ENCODE measurements at regions not wholly inside any gene's neighbourhood (a gene's known extent, or its start where the extent isn't known, plus 50 kb on each side); places are given as distances from the start of the nearest gene placed in this dataset.

DNA sequence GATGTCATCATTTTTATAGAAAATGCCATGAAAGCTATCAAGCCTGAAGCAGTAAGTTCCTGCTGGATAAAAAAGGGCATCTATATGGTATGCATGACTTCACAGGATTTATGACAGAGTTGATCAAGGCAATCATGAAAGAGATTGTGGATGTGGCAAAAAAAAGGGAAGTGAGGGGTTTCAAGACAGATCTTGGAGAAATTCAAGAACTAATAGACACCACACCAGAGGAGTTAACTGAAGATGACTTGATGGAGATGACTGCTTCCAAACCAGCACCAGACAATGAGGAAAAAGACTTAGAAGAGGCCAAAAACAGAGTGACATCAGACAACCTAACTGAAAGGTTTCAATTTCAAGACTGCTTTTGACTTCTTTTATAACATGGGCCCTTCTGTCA, 691.1 kb upstream of the SLC10A2 start:
- intact Hi-C loops (cut with DNase I): no loop called here
- TF ChIP-seq, protein P1, sequence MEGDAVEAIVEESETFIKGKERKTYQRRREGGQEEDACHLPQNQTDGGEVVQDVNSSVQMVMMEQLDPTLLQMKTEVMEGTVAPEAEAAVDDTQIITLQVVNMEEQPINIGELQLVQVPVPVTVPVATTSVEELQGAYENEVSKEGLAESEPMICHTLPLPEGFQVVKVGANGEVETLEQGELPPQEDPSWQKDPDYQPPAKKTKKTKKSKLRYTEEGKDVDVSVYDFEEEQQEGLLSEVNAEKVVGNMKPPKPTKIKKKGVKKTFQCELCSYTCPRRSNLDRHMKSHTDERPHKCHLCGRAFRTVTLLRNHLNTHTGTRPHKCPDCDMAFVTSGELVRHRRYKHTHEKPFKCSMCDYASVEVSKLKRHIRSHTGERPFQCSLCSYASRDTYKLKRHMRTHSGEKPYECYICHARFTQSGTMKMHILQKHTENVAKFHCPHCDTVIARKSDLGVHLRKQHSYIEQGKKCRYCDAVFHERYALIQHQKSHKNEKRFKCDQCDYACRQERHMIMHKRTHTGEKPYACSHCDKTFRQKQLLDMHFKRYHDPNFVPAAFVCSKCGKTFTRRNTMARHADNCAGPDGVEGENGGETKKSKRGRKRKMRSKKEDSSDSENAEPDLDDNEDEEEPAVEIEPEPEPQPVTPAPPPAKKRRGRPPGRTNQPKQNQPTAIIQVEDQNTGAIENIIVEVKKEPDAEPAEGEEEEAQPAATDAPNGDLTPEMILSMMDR (IDR thresholded peaks at IDR 0.05): no peak
- H3K36me3 ChIP-seq: no peaks in the 10 kb centered on the region

DNA sequence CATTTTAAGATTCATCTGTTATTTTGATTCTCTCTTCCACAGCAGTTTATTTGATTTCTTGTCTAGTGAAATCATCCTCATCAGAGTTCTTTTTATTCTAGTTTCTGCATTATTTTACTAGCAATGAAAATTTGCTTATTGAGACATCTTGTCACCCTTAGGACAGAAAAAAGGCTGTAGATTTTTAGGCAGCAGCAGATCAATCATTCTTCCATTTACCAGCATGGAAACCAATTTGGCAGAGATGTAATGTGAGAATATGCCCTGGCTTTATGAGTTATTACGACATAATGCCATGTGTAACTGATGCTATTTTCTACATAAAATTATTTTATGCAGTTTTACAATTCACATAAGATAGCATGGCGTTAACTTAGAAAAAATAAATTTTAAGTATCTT, 688.6 kb upstream of the SLC10A2 start:
- Histone ChIP-seq H3K36me3 (no peaks in the 10 kb centered on the region), H3K4me1 (no peaks in the 10 kb centered on the region), H3K27ac (no peak overlapping the region), H3K9me3 (no peaks in the 10 kb centered on the region), H3K27me3 (ENCODE audit: low read depth) (no peaks in the 10 kb centered on the region), H3K4me3 (no peak overlapping the region)
- intact Hi-C loops (cut with DNase I): no loop called here
- TF ChIP-seq, protein P1 (IDR thresholded peaks at IDR 0.05): no peak
- no peak for ATAC-seq
- DNase-seq: no peak

More for the DNA sequence above, 691.1 kb upstream of the SLC10A2 start:
- Histone ChIP-seq H3K4me1 (no peaks in the 10 kb centered on the region), H3K4me3 (no peak overlapping the region), H3K9me3 (no peaks in the 10 kb centered on the region), H3K27ac (no peak overlapping the region), H3K27me3 (ENCODE audit: low read depth) (no peaks in the 10 kb centered on the region)
- ATAC-seq: no peak
- no peak for DNase-seq

DNA sequence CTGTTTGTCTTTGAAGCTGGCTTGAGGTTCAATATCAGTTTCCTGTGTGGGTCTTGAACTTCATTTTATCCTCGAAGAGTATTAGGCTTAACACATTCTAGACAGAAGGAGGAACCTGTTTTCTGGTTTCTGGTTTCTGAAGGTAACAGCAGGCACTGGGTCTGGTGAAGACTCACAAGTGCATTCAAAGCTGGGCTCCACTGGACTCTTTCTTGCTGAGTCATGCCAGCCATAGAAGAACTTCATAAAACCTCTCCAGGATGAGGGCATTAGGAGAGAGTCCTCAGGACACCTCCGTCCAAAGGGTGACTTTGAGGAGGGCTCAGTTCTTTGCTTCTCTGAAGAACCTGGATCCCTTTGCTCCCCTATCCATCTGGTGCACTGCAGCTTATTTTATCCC, 668.6 kb upstream of the SLC10A2 start:
- H3K36me3 ChIP-seq: no peaks in the 10 kb centered on the region
- no peaks in the 10 kb centered on the region for H3K27me3 ChIP-seq (ENCODE audit: low read depth)
- no peaks in the 10 kb centered on the region for H3K4me1 ChIP-seq
- TF ChIP-seq, protein P1 (IDR thresholded peaks at IDR 0.05): no peak
- intact Hi-C loops (cut with DNase I): no loop called here
- ATAC-seq (no peak), DNase-seq (no peak)
- H3K9me3 ChIP-seq: no peaks in the 10 kb centered on the region
- no peak overlapping the region for H3K27ac ChIP-seq
- no peak overlapping the region for H3K4me3 ChIP-seq

DNA sequence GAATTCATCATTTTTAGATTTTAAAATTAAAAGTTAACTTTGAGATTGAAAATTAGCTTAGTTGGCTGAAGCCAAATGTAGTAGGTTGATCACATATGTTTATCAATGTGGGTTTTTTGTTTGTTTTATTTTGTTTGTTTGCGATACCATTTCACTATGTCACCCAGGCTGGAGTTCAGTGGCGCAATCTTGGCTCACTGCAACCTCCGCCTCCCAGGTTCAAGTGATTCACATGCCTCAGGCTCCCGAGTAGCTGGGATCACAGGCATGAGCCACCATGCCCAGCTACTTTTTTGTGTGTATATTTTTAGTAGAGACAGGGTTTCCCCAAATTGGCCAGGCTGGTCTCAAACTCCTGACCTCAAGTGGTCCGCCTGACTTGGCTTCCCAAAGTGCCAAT, 665.7 kb upstream of the SLC10A2 start:
- intact Hi-C loops (cut with DNase I): no loop called here

DNA sequence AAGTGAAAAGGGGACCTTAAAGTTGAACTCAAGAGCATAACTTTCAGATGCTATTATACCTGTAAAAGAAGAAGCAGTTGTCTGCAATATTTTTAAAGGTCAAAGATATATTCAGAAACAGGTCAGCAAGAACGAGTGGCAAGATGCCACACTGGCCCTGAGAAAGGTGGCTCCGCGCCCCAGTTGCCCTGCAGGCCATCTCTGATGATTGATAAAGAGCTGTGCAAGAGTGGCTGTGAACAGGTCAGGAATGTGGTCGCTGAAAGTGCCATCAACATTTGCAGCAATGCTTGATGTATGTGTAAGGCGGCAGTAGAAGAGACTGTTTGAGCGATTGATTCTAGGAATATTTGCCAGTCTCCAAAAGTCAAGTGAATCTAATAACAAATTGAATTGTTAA, 664.2 kb upstream of the SLC10A2 start:
- H3K9me3 ChIP-seq: no peaks in the 10 kb centered on the region
- intact Hi-C loops (cut with DNase I): no loop called here
- no peak for ATAC-seq
- H3K36me3 ChIP-seq: no peaks in the 10 kb centered on the region
- no peaks in the 10 kb centered on the region for H3K4me1 ChIP-seq
- TF ChIP-seq, protein P1 (IDR thresholded peaks at IDR 0.05): no peak
- no peak for DNase-seq
- H3K27ac ChIP-seq: no peak overlapping the region
- no peaks in the 10 kb centered on the region for H3K27me3 ChIP-seq (ENCODE audit: low read depth)
- H3K4me3 ChIP-seq: no peak overlapping the region

More for the DNA sequence above, 665.7 kb upstream of the SLC10A2 start:
- H3K4me1 ChIP-seq: no peaks in the 10 kb centered on the region
- H3K4me3 ChIP-seq: no peak overlapping the region
- TF ChIP-seq, protein P1 (IDR thresholded peaks at IDR 0.05): no peak
- no peak overlapping the region for H3K27ac ChIP-seq
- no peaks in the 10 kb centered on the region for H3K9me3 ChIP-seq
- H3K27me3 ChIP-seq (ENCODE audit: low read depth): no peaks in the 10 kb centered on the region
- H3K36me3 ChIP-seq: no peaks in the 10 kb centered on the region
- no peak for DNase-seq
- no peak for ATAC-seq

DNA sequence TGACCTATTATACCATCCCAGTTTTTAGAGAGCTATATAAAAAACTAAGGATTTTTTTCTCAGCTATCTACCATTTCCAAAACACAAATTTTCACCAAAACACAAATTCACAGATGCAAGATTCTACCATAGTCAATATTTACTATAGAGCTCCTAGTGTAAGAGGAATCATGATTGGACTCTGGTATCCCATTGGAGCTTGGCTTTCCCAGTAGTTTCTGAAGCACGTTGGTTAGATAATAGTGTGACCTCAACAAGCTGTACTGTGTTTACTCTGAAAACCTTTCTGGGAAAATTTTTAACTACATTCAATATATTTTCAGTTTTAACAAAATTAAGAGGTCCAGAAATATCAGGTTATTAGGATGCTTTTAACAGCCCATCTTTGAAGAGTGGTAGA, 660.6 kb upstream of the SLC10A2 start:
- TF ChIP-seq, protein P1 (IDR thresholded peaks at IDR 0.05): no peak
- Histone ChIP-seq H3K27ac (no peak overlapping the region), H3K9me3 (no peaks in the 10 kb centered on the region), H3K27me3 (ENCODE audit: low read depth) (no peaks in the 10 kb centered on the region), H3K4me1 (no peaks in the 10 kb centered on the region), H3K36me3 (no peaks in the 10 kb centered on the region), H3K4me3 (no peak overlapping the region)
- intact Hi-C loops (cut with DNase I): no loop called here
- ATAC-seq (no peak), DNase-seq (no peak)
